BJ (cell line): ENCODE measurements at regions not wholly inside any gene's neighbourhood (a gene's known extent, or its start where the extent isn't known, plus 50 kb on each side); places are given as distances from the start of the nearest gene placed in this dataset.

Experiments used
- CTCF ChIA-PET: fragments of 350-600 bp; formaldehyde crosslinking; extraction: SDS; loops from one replicate; lab custom pipeline; 2021; ENCODE audit warnings: antibody characterized with exemption, inconsistent platforms; lab: Yijun Ruan, JAX
- POLR2A ChIA-PET: fragments of 300-600 bp; sonication (Branson Sonifier 250); formaldehyde crosslinking; extraction: SDS; loops from one replicate; lab custom pipeline; 2021; ENCODE audit warnings: antibody characterized with exemption; lab: Charles Lee
- DNase-seq: peaks from one replicate; pipeline ENCODE4 v3.0.0-alpha.2; 2011; ENCODE audit warnings: low read depth
- H3K27me3 ChIP-seq: 2 replicates; pipeline ENCODE4 v1.6.0; 2011; ENCODE audit warnings: low read length; ENCODE audit not compliant: control insufficient read depth, insufficient read depth
- H3K36me3 ChIP-seq: 2 replicates; pipeline ENCODE4 v1.5.1; 2011; ENCODE audit warnings: low read length; ENCODE audit not compliant: control insufficient read depth, insufficient read depth
- H3K4me3 ChIP-seq: 2 replicates; pipeline ENCODE4 v1.5.1; 2011; ENCODE audit warnings: low read depth, mild to moderate bottlenecking, control low read depth, low read length
- TF ChIP-seq, protein P1 (sequence below): IDR thresholded peaks from 2 replicates; pipeline ENCODE4 v1.5.1; 2011; ENCODE audit warnings: low read depth, mild to moderate bottlenecking, control low read depth, inconsistent platforms, low read length, moderate library complexity; ENCODE audit not compliant: insufficient read depth

DNA sequence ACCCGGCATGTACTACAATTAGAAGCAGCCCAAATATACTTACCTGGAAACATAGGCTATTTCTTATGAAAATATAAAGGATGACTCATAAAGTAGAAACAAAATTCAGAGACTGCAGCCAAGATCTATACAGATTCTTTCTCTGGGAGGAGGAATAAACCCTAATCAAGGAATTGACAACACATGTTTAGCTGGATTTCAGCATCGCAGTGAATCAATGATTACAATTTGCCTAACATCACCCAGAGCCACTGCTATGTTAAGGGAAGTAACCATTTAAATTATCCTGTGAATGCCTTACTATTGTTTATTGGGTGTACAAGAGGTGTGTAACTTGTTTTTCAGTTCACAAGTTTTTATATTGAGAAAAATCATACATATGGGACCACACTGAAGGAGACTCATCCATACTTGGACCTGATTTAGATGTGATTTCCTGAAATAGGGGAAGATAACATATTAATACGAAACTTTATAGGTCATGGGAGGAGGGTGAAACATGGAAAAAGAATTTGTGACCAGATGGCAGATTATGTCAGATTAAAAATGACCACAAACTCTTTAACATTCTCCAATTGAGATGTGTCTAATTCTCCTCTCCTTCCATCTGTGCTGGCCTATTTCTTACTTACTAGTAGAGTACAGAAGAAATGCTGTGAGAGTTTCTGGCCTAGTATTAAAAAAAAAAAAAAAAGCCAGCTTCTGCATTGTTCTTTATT is 1168.4 kb downstream of the SLITRK1 start:
- POLR2A ChIA-PET: interaction anchor here (0.6 kb wide), 1 partner anchor 136 kb away, joined by 8 read pairs; no protein-coding TSS in a partner anchor

DNA sequence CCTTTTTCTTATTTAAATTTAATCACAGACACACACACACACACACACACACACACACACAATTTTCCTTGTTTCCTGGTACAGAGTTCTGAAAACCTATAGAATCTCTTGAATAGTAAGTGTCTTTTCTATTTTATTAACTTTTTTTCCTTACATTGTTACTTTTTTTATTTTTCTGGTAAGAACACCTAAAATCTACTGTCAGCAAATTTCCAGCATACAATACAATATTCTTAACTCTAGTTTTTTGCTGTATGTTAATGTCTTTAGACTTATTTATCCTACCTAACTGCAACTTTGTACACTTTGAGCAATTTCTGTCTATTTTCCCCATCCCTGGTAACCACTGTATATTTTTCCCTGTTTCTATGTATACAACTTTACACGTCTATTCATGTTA is 1179.8 kb downstream of the SLITRK1 start:
- H3K36me3 ChIP-seq: no peaks in the 10 kb centered on the region
- TF ChIP-seq, protein P1, sequence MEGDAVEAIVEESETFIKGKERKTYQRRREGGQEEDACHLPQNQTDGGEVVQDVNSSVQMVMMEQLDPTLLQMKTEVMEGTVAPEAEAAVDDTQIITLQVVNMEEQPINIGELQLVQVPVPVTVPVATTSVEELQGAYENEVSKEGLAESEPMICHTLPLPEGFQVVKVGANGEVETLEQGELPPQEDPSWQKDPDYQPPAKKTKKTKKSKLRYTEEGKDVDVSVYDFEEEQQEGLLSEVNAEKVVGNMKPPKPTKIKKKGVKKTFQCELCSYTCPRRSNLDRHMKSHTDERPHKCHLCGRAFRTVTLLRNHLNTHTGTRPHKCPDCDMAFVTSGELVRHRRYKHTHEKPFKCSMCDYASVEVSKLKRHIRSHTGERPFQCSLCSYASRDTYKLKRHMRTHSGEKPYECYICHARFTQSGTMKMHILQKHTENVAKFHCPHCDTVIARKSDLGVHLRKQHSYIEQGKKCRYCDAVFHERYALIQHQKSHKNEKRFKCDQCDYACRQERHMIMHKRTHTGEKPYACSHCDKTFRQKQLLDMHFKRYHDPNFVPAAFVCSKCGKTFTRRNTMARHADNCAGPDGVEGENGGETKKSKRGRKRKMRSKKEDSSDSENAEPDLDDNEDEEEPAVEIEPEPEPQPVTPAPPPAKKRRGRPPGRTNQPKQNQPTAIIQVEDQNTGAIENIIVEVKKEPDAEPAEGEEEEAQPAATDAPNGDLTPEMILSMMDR: no peak
- H3K27me3 ChIP-seq: no peaks in the 10 kb centered on the region
- H3K4me3 ChIP-seq: no peak overlapping the region
- DNase-seq: no peak
- CTCF ChIA-PET: no interaction called here
- POLR2A ChIA-PET: no interaction called here

More for the DNA sequence above, 1168.4 kb downstream of the SLITRK1 start:
- Histone ChIP-seq H3K4me3 (no peak overlapping the region), H3K36me3 (no peaks in the 10 kb centered on the region), H3K27me3 (no peaks in the 10 kb centered on the region)
- CTCF ChIA-PET: no interaction called here
- TF ChIP-seq, protein P1: no peak
- peak; percentile 66 for DNase-seq

DNA sequence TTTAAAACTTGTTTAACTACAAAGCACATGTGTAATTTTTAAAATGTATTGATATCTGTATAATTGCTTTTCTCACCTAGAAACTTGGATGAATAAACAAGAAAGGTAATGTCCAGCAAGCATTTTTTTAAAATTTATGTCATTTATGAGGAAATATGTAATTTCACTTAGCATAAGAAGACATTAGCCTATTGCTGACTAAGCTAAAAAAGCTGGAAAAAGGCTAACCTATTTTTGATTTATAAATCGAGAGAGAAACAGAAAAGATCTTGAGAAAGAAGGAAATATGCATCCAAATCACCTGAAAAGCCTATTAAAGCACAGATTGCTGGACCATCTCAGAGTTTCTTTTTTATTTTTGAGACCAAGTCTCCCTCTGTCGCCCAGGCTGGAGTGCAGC is 1181.3 kb downstream of the SLITRK1 start:
- no peak overlapping the region for H3K4me3 ChIP-seq
- ChIA-PET POLR2A (no interaction called here), CTCF (interaction anchor here (1.0 to 1.5 kb wide), 2 partner anchors 11 to 17 kb away, joined by 3 read pairs; no protein-coding TSS in a partner anchor)
- no peaks in the 10 kb centered on the region for H3K36me3 ChIP-seq
- DNase-seq: no peak
- H3K27me3 ChIP-seq: no peaks in the 10 kb centered on the region
- TF ChIP-seq, protein P1: no peak

DNA sequence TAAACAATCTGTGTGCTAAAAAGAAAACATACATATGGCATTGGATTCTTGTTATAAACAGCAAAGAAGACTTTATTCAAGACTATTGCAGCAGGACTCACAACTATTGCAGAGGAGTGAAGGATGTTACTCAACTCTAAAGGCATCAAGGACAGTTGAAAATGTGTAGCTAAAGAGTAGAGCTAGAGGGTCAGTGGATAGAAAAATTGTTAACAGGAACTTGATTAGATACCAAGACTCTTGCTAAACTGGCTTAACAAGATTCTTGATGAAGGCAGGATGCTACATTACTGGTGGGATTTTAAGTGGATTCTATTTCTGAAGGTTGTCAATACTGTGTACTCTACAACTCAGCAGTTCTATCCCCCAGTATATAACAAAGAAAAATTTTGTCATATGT is 1183.3 kb downstream of the SLITRK1 start:
- Histone ChIP-seq H3K36me3 (no peaks in the 10 kb centered on the region), H3K4me3 (no peak overlapping the region), H3K27me3 (no peaks in the 10 kb centered on the region)
- no peak for DNase-seq
- CTCF ChIA-PET: interaction anchor here (0.7 kb wide), 1 partner anchor 604 kb away, joined by 3 read pairs; no protein-coding TSS in a partner anchor
- TF ChIP-seq, protein P1: no peak
- POLR2A ChIA-PET: no interaction called here

GRCh38 chr13:82698383-82698782 is 1183.9 kb downstream of the SLITRK1 start:
- TF ChIP-seq, protein P1: no peak
- ChIA-PET CTCF (no interaction called here), POLR2A (no interaction called here)
- no peak for DNase-seq
- no peak overlapping the region for H3K4me3 ChIP-seq
- no peaks in the 10 kb centered on the region for H3K36me3 ChIP-seq
- no peaks in the 10 kb centered on the region for H3K27me3 ChIP-seq
